ENCODE measurements at regions not wholly inside any gene's neighbourhood (a gene's known extent, or its start where the extent isn't known, plus 50 kb on each side); places are given as distances from the start of the nearest gene placed in this dataset.

- intact Hi-C loops (cut with DNase I) = no loop called here
- H3K36me3 ChIP-seq = no peaks in the 10 kb centered on the region
- peak overlapping the region; percentile 23 to 44 (median 30) for H3K4me3 ChIP-seq
- H3K9me3 ChIP-seq = no peaks in the 10 kb centered on the region
- DNase-seq (ENCODE audit: extremely low spot score) = no peak
- H3K27me3 ChIP-seq = peaks cover 0 to 97% (median 65%) of the 10 kb centered on the region in 4 donors
- H3K4me1 ChIP-seq = peaks cover 8 to 38% (median 34%) of the 10 kb centered on the region in 4 donors
- H3K27ac ChIP-seq (replicated peaks in 1 of 4) = no peak overlapping the region
- WGBS = under 1% methylated on average over 24 of the region's 59 CpGs
- TF ChIP-seq POLR2AphosphoS5 (IDR thresholded peaks at IDR 0.05) (no peak), EP300 (IDR thresholded peaks at IDR 0.05) (no peak), POLR2A (IDR thresholded peaks at IDR 0.05; ENCODE audit: low read depth) (no peak)
- TF ChIP-seq, protein P1, sequence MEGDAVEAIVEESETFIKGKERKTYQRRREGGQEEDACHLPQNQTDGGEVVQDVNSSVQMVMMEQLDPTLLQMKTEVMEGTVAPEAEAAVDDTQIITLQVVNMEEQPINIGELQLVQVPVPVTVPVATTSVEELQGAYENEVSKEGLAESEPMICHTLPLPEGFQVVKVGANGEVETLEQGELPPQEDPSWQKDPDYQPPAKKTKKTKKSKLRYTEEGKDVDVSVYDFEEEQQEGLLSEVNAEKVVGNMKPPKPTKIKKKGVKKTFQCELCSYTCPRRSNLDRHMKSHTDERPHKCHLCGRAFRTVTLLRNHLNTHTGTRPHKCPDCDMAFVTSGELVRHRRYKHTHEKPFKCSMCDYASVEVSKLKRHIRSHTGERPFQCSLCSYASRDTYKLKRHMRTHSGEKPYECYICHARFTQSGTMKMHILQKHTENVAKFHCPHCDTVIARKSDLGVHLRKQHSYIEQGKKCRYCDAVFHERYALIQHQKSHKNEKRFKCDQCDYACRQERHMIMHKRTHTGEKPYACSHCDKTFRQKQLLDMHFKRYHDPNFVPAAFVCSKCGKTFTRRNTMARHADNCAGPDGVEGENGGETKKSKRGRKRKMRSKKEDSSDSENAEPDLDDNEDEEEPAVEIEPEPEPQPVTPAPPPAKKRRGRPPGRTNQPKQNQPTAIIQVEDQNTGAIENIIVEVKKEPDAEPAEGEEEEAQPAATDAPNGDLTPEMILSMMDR (IDR thresholded peaks at IDR 0.05) = no peak
Measured at GRCh38 chr10:100653957-100654781, 91.2 kb upstream of the PAX2 start.

DNA sequence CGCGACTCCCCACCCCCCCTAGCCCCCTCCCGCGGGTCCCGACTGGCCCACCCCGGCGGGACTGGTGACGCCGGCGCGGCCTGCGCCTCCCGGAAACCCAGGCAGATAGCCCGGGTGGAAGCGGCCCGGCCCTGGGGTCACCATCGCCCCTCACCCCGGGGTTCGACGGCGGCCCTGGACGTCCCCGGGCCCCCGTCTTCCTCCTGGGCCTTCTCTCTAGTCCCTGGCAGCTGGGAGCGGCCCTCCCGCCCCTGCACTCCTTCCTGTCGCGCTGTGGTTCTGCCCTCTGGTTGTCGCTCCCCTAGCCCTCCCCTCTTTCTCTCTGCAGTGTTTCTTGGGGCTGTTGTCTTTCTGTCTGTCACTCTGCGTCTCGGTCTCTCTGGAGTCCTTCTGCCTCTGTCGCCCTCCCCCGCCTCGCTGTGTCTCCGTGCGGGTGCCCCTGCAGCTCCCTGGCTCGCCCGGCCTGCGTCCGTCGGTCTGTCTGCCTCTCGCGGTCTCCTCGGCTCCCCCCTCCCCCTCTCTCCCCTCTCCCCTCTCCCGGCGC, 90.5 kb upstream of the PAX2 start:
- under 1% methylated on average over 25 of the region's 46 CpGs for WGBS
- DNase-seq (ENCODE audit: extremely low spot score) = no peak
- Histone ChIP-seq H3K4me1 (peaks cover 8 to 42% (median 40%) of the 10 kb centered on the region in 4 donors), H3K27ac (replicated peaks in 1 of 4) (no peak overlapping the region), H3K9me3 (no peaks in the 10 kb centered on the region), H3K36me3 (no peaks in the 10 kb centered on the region), H3K4me3 (peak overlapping the region; percentile 0 to 25 (median 14)), H3K27me3 (peaks cover 0 to 97% (median 71%) of the 10 kb centered on the region in 4 donors)
- TF ChIP-seq POLR2AphosphoS5 (IDR thresholded peaks at IDR 0.05) (no peak), EP300 (IDR thresholded peaks at IDR 0.05) (no peak), POLR2A (IDR thresholded peaks at IDR 0.05; ENCODE audit: low read depth) (no peak)
- TF ChIP-seq, protein P1 (IDR thresholded peaks at IDR 0.05) = no peak
- intact Hi-C loops (cut with DNase I) = no loop called here

- peaks cover 8 to 42% (median 40%) of the 10 kb centered on the region in 4 donors for H3K4me1 ChIP-seq
- H3K4me3 ChIP-seq = peak overlapping the region in 3 of 4 donors; percentile 0 to 25 (median 22)
- peaks cover 0 to 97% (median 76%) of the 10 kb centered on the region in 4 donors for H3K27me3 ChIP-seq
- WGBS = 3% methylated on average over 20 of the region's 20 CpGs
- TF ChIP-seq POLR2A (IDR thresholded peaks at IDR 0.05; ENCODE audit: low read depth) = no peak
- TF ChIP-seq, protein P1 (IDR thresholded peaks at IDR 0.05) = no peak
- TF ChIP-seq POLR2AphosphoS5 (IDR thresholded peaks at IDR 0.05) = no peak
- TF ChIP-seq EP300 (IDR thresholded peaks at IDR 0.05) = no peak
- H3K27ac ChIP-seq (replicated peaks in 1 of 4) = no peak overlapping the region
- no peaks in the 10 kb centered on the region for H3K36me3 ChIP-seq
- DNase-seq (ENCODE audit: extremely low spot score) = no peak
- intact Hi-C loops (cut with DNase I) = no loop called here
- H3K9me3 ChIP-seq = no peaks in the 10 kb centered on the region
Measured at GRCh38 chr10:100655326-100655759, 90.0 kb upstream of the PAX2 start.

DNA sequence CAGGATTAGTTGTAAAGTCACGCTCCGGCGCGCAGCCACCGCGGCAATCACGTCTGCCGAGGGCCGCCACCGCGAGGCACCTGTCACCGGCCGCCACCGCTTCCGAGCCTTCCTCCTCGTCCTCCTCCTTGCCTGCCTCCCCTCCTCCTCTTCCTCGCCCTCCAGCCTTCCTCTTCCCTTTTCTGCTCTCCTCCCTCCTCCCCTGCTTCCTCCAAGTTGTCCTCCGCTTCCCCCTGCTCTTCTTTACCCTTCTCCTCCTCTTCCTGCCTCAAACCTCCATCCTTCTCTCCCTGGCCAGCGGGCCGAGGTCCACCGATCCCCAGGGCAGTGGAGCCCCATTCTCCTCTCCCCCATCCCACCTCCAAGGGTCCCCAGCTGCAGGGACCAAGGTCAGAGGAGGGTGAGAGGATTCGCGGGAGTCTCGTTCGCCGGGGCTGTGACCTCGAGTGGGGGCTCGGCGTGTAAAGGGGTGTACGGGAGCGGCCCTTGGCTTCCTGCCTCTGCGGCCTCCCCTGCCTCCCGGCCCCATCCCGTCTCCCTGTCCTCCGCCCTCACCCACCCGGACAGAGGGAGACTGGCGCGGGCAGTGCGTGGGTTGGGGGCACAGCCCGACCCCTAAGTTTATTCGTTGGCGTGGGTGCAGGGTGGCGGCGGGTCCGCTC, 89.5 kb upstream of the PAX2 start:
- Histone ChIP-seq H3K27ac (replicated peaks in 1 of 4) (no peak overlapping the region), H3K27me3 (peaks cover 0 to 97% (median 79%) of the 10 kb centered on the region in 4 donors), H3K9me3 (no peaks in the 10 kb centered on the region), H3K4me1 (peaks cover 8 to 42% (median 40%) of the 10 kb centered on the region in 4 donors), H3K36me3 (no peaks in the 10 kb centered on the region), H3K4me3 (peak overlapping the region; percentile 15 to 34 (median 25))
- 2% methylated on average over 30 of the region's 45 CpGs for WGBS
- TF ChIP-seq POLR2A (IDR thresholded peaks at IDR 0.05; ENCODE audit: low read depth) (no peak), EP300 (IDR thresholded peaks at IDR 0.05) (no peak), POLR2AphosphoS5 (IDR thresholded peaks at IDR 0.05) (no peak)
- TF ChIP-seq, protein P1 (IDR thresholded peaks at IDR 0.05) = no peak
- no peak for DNase-seq (ENCODE audit: extremely low spot score)
- intact Hi-C loops (cut with DNase I) = no loop called here
